ENCODE measurements at regions not wholly inside any gene's neighbourhood (a gene's known extent, or its start where the extent isn't known, plus 50 kb on each side); places are given as distances from the start of the nearest gene placed in this dataset.
"Not testable (repeated sequence)": the region's sequence is repeated elsewhere in the genome, so short reads cannot be mapped to it uniquely, and the experiment has no call there.

DNA sequence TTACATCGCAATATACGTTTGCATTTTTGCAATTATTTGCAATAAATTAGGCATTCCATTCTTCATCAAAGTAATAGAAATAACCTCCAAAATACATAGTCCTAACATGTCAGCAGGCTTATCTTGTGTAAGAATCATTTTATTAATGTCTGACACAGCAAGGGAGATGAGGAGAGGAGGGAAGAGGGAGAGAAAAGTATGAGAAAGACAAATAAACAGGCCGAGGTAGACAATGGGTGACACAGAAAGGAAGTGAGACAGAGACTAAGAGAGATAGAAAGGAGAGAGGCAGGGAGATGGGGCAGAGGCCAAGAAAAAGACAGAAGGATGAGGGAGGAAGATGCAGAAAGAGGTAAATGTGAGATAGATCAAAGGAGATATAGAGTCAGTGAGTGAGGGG lies 50.3 kb upstream of the CYP2B6 start:
- DNase-seq (ENCODE audit: low spot score); ATAC-seq: not testable (repeated sequence)

DNA sequence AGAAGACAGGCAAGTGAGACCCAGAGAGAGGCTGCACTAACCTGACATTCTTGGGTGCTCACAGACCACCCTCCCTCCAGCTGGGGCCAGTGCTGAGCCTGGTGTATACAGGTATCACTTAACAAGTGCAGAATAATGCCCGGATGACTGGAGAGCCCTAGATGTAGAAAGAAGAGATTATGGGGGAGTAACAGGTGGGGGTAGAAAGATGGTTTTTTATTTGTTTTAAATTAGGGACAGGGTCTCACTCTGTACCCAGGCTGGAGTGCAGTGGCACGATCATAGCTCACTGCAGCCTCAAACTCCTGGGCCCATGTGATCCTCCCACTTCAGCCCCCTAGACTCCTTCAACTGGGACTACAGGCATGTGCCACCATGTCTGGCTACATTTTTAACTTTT lies 53.1 kb upstream of the CYP2B6 start:
- DNase-seq (ENCODE audit: low spot score); ATAC-seq: not testable (repeated sequence)

DNA sequence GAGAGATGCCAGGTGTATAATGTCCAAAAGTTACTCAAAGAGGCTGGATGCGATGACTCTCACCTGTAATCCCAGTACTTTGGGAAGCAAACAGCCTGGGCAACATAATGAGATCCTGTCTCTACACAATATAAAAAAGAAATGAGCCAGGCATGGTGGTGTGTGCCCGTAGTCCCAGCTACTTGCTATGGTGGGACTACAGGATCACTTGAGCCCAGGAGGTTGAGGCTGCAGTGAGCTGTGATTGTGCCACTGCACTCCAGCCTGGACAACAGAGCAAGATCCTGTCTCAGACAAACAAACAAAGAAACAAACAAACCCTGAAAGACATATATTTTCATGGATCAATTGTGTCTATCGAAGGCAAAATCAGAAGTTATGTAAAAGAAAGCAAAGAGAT lies 54.3 kb upstream of the CYP2B6 start:
- DNase-seq (ENCODE audit: low spot score) (no peak), ATAC-seq (no peak)

DNA sequence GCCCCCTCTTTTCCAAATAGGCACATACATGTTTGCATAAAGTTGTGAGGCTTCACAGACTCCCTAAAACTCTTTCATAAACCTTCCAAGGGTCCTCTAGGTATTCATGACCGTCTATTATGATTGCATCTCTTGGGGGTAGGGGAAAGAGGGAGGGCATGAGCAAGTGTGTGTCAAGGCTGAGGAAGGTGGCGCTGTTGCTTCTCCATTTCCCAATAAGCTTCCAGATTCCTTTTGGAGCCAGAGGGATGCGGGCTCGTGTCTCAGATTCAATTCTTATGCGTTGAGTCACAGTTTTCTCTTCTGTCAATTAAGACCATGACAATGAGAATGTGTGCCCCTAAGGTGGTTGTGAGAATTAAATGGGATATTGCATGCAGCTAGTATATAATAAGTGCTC lies 51.0 kb upstream of the CYP2A7 start:
- ATAC-seq, result peak; percentile 7
- DNase-seq (ENCODE audit: low spot score), result peak; percentile 34

GRCh38 chr19:40932008-40932959 lies 50.3 kb upstream of the CYP2A7 start:
- DNase-seq (ENCODE audit: low spot score) (peak; percentile 42), ATAC-seq (peak; percentile 3)
